Tibial nerve (tissue), 3 donors: ENCODE measurements at regions not wholly inside any gene's neighbourhood (a gene's known extent, or its start where the extent isn't known, plus 50 kb on each side); places are given as distances from the start of the nearest gene placed in this dataset.

Experiments
- POLR2A ChIP-seq, 2 donors: fragments of 450-650 bp; IDR thresholded peaks; one replicate each; pipeline ENCODE4 v1.6.1; 2017; ENCODE audit warnings: antibody characterized with exemption in 2 of 2, mild to moderate bottlenecking in 2 of 2, moderate library complexity in 2 of 2
- TF ChIP-seq, protein P1 (sequence below), 5 experiments: fragments of 200-600 bp in 3 of 5; fragments of 450-650 bp in 2 of 5; sonication (generic) in 3 of 5; IDR thresholded peaks; one replicate each; pipeline ENCODE4 v1.5.1; 2016 to 2019; ENCODE audit warnings: antibody characterized with exemption in 5 of 5, mild to moderate bottlenecking in 3 of 5, moderate library complexity in 2 of 5

DNA sequence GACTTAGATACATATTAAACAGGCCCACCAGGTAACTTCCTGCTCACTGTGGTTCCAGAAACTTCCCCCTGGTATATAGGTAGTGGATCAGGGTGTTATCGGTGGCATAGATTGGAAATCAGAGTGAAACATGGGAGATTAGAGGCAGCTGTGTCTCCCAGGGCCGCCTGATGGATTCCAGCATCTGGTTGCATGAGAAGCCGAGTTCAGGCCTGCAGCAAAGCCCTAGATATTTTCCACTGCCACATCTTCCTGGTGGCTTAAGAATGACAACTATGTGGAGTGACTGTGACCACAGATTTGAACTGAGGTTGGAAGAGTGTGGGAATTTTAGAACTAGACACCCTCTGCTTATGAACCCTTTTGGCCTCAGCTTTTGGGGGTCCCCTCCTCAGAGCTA is 184.8 kb upstream of the NTF3 start:
- TF ChIP-seq, protein P1, sequence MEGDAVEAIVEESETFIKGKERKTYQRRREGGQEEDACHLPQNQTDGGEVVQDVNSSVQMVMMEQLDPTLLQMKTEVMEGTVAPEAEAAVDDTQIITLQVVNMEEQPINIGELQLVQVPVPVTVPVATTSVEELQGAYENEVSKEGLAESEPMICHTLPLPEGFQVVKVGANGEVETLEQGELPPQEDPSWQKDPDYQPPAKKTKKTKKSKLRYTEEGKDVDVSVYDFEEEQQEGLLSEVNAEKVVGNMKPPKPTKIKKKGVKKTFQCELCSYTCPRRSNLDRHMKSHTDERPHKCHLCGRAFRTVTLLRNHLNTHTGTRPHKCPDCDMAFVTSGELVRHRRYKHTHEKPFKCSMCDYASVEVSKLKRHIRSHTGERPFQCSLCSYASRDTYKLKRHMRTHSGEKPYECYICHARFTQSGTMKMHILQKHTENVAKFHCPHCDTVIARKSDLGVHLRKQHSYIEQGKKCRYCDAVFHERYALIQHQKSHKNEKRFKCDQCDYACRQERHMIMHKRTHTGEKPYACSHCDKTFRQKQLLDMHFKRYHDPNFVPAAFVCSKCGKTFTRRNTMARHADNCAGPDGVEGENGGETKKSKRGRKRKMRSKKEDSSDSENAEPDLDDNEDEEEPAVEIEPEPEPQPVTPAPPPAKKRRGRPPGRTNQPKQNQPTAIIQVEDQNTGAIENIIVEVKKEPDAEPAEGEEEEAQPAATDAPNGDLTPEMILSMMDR (IDR thresholded peaks at IDR 0.05), result no peak
- no peak for TF ChIP-seq POLR2A (IDR thresholded peaks at IDR 0.05)
